HFFc6 (cell line): ENCODE measurements at regions not wholly inside any gene's neighbourhood (a gene's known extent, or its start where the extent isn't known, plus 50 kb on each side); places are given as distances from the start of the nearest gene placed in this dataset.
A peak's percentile ranks its signal among the peaks of the same experiment; 100 is the strongest.

Experiments
- DNase-seq: peaks from one replicate; pipeline ENCODE4 v3.0.0-alpha.2; 2018
- H3K27ac Mint-ChIP-seq: 2 replicates; pipeline ENCODE4 v1.8.0; 2020; ENCODE audit warnings: mild to moderate bottlenecking, mixed read lengths
- H3K27me3 Mint-ChIP-seq: 2 replicates; pipeline ENCODE4 v1.8.0; 2021; ENCODE audit warnings: mild to moderate bottlenecking, moderate library complexity, mixed read lengths; ENCODE audit not compliant: insufficient read depth
- H3K36me3 Mint-ChIP-seq: 2 replicates; pipeline ENCODE4 v1.8.0; 2021; ENCODE audit warnings: low read depth, mixed read lengths
- H3K4me1 Mint-ChIP-seq: 2 replicates; pipeline ENCODE4 v1.8.0; 2020; ENCODE audit warnings: low read depth, mixed read lengths
- H3K4me3 Mint-ChIP-seq: 2 replicates; pipeline ENCODE4 v1.8.0; 2020; ENCODE audit warnings: mild to moderate bottlenecking, moderate library complexity, mixed read lengths
- H3K9me3 Mint-ChIP-seq: 2 replicates; pipeline ENCODE4 v1.8.0; 2020; ENCODE audit warnings: mild to moderate bottlenecking, mixed read lengths
- TF ChIP-seq, protein P1 (sequence below): fragments of 200-600 bp; sonication (generic); IDR thresholded peaks from 2 replicates; pipeline ENCODE4 v1.5.0; 2021; ENCODE audit warnings: antibody characterized with exemption, mild to moderate bottlenecking

DNA sequence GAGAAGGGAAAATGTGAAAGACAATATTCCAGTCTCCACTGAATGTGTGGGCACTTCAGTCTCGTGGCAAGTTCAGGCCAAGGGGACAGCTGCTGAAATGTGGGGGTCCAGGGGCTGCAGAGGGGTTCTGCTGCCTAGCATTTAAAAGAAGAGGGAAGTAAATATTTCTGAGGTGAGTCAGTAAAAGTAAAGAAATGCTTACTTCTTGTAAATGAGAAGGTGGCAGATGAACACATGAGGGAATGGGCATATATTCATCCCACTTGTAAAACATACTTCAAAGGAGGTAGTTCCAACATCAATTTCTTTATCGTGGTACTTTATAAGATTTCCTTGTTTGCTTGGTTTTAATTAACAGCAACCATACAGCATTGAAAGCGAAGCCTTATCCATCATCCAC, 63.1 kb upstream of the HIVEP3 start:
- TF ChIP-seq, protein P1, sequence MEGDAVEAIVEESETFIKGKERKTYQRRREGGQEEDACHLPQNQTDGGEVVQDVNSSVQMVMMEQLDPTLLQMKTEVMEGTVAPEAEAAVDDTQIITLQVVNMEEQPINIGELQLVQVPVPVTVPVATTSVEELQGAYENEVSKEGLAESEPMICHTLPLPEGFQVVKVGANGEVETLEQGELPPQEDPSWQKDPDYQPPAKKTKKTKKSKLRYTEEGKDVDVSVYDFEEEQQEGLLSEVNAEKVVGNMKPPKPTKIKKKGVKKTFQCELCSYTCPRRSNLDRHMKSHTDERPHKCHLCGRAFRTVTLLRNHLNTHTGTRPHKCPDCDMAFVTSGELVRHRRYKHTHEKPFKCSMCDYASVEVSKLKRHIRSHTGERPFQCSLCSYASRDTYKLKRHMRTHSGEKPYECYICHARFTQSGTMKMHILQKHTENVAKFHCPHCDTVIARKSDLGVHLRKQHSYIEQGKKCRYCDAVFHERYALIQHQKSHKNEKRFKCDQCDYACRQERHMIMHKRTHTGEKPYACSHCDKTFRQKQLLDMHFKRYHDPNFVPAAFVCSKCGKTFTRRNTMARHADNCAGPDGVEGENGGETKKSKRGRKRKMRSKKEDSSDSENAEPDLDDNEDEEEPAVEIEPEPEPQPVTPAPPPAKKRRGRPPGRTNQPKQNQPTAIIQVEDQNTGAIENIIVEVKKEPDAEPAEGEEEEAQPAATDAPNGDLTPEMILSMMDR: no peak
- H3K4me1 Mint-ChIP-seq: peaks cover 22% of the 10 kb centered on the region
- no peaks in the 10 kb centered on the region for H3K36me3 Mint-ChIP-seq
- H3K9me3 Mint-ChIP-seq: no peaks in the 10 kb centered on the region
- no peak overlapping the region for H3K4me3 Mint-ChIP-seq
- no peak overlapping the region for H3K27ac Mint-ChIP-seq
- no peak for DNase-seq
- peaks cover 3% of the 10 kb centered on the region for H3K27me3 Mint-ChIP-seq

DNA sequence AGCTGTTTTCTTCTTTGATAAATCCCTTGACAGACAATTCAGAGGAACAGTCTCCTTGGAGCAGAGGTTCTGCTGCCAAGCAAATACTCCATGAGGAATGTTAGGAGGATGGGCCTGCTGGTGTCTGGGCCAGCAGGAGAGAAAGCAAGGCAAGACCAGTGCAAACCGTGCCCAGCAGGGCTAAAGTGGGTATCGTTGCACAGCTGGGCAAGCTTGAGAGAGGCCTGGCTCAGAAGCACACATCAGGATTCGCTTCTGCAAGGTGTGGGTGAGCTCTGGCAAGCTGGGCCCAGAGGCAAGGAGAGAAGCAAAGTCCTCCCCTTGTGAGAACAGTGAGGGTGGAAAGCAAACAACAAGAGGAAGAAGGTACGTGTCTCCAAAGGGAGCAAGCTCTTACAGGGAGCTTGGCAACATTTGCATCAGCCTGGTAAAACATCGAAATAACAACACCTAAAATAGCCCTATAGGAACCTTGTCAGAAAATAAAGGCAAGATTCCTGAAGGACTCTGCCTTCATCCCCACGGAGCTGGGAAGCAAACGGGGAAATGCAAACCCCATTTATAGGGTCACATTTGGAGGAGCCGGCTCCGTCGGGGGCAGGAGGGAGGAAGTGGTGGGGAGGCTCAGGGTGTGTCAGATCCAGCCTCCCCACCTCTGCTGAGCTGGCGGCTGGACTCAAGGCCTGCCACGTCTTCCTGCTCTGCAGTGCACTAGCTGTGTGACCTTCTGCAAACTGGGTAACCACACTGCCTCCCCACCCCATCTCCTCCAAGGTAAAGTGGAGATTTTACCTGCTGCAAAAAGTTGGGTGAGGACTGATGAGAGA, 62.3 kb upstream of the HIVEP3 start:
- Mint-ChIP-seq H3K27me3 (peaks cover 3% of the 10 kb centered on the region), H3K27ac (peak overlapping the region; percentile 50; the same call in 1 of the 2 replicates), H3K9me3 (no peaks in the 10 kb centered on the region), H3K36me3 (no peaks in the 10 kb centered on the region), H3K4me3 (no peak overlapping the region), H3K4me1 (peaks cover 22% of the 10 kb centered on the region)
- no peak for DNase-seq
- TF ChIP-seq, protein P1: no peak

DNA sequence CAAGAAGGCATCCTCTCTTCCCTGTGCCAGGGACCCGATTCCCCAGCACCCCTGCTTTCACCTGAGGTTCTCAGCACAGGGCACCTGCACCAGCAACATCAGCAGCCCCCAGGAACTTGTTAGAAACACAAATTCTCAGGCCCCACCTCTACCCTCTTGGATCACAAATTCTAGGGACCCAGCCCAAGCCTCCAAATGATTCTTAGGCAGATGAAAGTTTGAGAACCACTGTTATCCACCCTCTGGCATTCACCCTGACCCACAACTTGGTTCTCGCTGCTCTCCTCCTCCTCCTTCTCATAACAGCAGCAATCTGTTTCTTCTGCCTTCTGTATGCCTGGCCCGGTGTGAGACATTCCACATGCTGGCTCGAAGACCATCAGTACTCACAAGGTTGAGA, 60.3 kb upstream of the HIVEP3 start:
- DNase-seq: no peak
- Mint-ChIP-seq H3K4me3 (no peak overlapping the region), H3K36me3 (no peaks in the 10 kb centered on the region), H3K9me3 (no peaks in the 10 kb centered on the region), H3K27ac (no peak overlapping the region), H3K27me3 (peaks cover 3% of the 10 kb centered on the region), H3K4me1 (peaks cover 22% of the 10 kb centered on the region)
- TF ChIP-seq, protein P1: no peak

DNA sequence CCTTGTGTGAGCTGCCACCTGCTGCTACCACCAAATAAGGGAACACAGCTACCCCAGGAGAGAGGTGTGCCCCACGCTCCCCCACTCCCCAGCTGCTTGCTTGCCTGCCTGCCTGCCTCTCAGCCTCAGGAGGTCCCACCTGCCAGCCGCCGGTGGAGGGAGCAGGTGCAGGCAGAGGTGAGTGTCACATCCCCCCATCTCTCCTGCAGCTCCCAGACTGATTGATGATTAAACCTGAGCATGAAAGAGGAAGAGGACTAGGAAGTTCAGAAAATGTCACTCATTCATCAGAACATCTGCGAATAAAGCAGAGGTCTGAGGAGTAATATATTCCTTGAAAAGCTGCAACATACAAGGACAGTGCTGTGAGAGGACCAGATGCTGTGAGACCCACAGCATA, 58.6 kb upstream of the HIVEP3 start:
- peaks cover 3% of the 10 kb centered on the region for H3K27me3 Mint-ChIP-seq
- TF ChIP-seq, protein P1: no peak
- H3K4me1 Mint-ChIP-seq: peaks cover 21% of the 10 kb centered on the region
- DNase-seq: no peak
- H3K4me3 Mint-ChIP-seq: no peak overlapping the region
- H3K36me3 Mint-ChIP-seq: no peaks in the 10 kb centered on the region
- no peak overlapping the region for H3K27ac Mint-ChIP-seq
- H3K9me3 Mint-ChIP-seq: no peaks in the 10 kb centered on the region

DNA sequence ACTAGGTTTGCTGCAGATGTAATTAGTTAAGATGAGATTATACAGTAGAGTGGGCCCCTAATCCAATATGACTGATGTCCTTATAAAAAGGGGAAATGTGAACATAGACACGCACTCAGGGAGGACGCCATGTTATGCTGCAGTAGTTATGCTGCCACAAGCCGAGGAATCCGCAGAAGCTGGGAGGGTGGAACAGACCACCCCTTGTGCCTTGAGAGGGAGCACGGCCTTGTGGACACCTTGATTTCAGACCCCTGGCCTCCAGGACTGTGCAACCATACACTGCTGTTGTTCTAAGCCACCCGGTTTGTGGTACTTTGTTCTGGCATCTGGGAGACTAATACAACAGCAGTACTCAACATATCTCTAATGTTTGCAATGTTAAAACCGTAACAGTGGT, 57.9 kb upstream of the HIVEP3 start:
- Mint-ChIP-seq H3K9me3 (no peaks in the 10 kb centered on the region), H3K36me3 (no peaks in the 10 kb centered on the region), H3K27ac (no peak overlapping the region), H3K4me1 (peaks cover 15% of the 10 kb centered on the region), H3K4me3 (no peak overlapping the region), H3K27me3 (peaks cover 3% of the 10 kb centered on the region)
- DNase-seq: no peak
- TF ChIP-seq, protein P1: no peak
